WERI-Rb-1 (cell line): ENCODE measurements at regions not wholly inside any gene's neighbourhood (a gene's known extent, or its start where the extent isn't known, plus 50 kb on each side); places are given as distances from the start of the nearest gene placed in this dataset.

Experiments used
- DNase-seq: peaks from one replicate; pipeline ENCODE4 v3.0.0-alpha.2; 2020
- H3K27ac ChIP-seq: fragments of 250-450 bp; sonication (Bioruptor Pico); 2 replicates; pipeline ENCODE4 v1.5.1; 2020; ENCODE audit warnings: mild to moderate bottlenecking, moderate library complexity
- H3K27me3 ChIP-seq: fragments of 250-450 bp; sonication (Bioruptor Pico); 2 replicates; pipeline ENCODE4 v1.5.1; 2021; ENCODE audit warnings: mild to moderate bottlenecking, low read depth, moderate library complexity; ENCODE audit not compliant: insufficient read depth, severe bottlenecking
- H3K36me3 ChIP-seq: fragments of 250-450 bp; sonication (Bioruptor Pico); 2 replicates; pipeline ENCODE4 v1.5.1; 2020; ENCODE audit warnings: mild to moderate bottlenecking, moderate library complexity
- H3K4me3 ChIP-seq: 2 replicates; pipeline ENCODE4 v1.5.1; 2011; ENCODE audit warnings: low read depth, mild to moderate bottlenecking, control low read depth, low read length
- H3K9me3 ChIP-seq: fragments of 250-450 bp; sonication (Bioruptor Pico); 2 replicates; pipeline ENCODE4 v1.5.1; 2021; ENCODE audit warnings: mild to moderate bottlenecking, moderate library complexity; ENCODE audit not compliant: severe bottlenecking
- TF ChIP-seq, protein P1 (sequence below): IDR thresholded peaks from 2 replicates; pipeline ENCODE4 v1.5.1; 2011; ENCODE audit warnings: low read depth, mild to moderate bottlenecking, control low read depth, inconsistent platforms, low read length

- Histone ChIP-seq H3K4me3 (no peak overlapping the region), H3K36me3 (no peaks in the 10 kb centered on the region), H3K27me3 (no peaks in the 10 kb centered on the region), H3K27ac (no peak overlapping the region), H3K9me3 (no peaks in the 10 kb centered on the region)
- TF ChIP-seq, protein P1, sequence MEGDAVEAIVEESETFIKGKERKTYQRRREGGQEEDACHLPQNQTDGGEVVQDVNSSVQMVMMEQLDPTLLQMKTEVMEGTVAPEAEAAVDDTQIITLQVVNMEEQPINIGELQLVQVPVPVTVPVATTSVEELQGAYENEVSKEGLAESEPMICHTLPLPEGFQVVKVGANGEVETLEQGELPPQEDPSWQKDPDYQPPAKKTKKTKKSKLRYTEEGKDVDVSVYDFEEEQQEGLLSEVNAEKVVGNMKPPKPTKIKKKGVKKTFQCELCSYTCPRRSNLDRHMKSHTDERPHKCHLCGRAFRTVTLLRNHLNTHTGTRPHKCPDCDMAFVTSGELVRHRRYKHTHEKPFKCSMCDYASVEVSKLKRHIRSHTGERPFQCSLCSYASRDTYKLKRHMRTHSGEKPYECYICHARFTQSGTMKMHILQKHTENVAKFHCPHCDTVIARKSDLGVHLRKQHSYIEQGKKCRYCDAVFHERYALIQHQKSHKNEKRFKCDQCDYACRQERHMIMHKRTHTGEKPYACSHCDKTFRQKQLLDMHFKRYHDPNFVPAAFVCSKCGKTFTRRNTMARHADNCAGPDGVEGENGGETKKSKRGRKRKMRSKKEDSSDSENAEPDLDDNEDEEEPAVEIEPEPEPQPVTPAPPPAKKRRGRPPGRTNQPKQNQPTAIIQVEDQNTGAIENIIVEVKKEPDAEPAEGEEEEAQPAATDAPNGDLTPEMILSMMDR = no peak
- peak; percentile 5 for DNase-seq
Measured at GRCh38 chr13:53601113-53601512, 572.5 kb downstream of the OLFM4 start.

GRCh38 chr13:53605326-53605725 lies 576.7 kb downstream of the OLFM4 start:
- no peak for DNase-seq
- TF ChIP-seq, protein P1 = no peak
- H3K27ac ChIP-seq = no peak overlapping the region
- no peak overlapping the region for H3K4me3 ChIP-seq
- no peaks in the 10 kb centered on the region for H3K9me3 ChIP-seq
- H3K36me3 ChIP-seq = no peaks in the 10 kb centered on the region
- no peaks in the 10 kb centered on the region for H3K27me3 ChIP-seq

DNA sequence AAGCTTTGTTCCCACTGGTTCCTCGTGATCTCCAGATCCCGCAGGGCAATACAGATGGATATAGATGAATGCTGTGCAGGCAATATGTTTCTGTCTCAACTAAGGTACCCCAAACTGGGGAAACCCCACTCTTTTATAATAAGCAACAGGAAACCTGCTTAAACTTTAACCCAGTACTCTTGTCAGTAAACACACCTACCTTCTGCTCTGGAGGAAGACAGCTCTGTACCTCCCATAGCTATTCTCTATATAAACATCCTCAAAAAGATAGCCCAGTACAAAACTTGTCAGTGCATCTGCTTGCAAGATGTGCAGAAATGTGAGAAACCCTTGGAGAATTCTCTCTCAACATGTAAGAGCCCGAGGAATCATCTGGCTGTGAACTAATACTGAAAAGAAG lies 583.6 kb downstream of the OLFM4 start:
- no peak for DNase-seq
- H3K27me3 ChIP-seq = no peaks in the 10 kb centered on the region
- H3K36me3 ChIP-seq = no peaks in the 10 kb centered on the region
- no peak overlapping the region for H3K27ac ChIP-seq
- TF ChIP-seq, protein P1 = no peak
- H3K9me3 ChIP-seq = no peaks in the 10 kb centered on the region
- H3K4me3 ChIP-seq = no peak overlapping the region

GRCh38 chr13:53622456-53622855 lies 593.8 kb downstream of the OLFM4 start:
- no peaks in the 10 kb centered on the region for H3K36me3 ChIP-seq
- H3K27ac ChIP-seq = no peak overlapping the region
- H3K9me3 ChIP-seq = no peaks in the 10 kb centered on the region
- DNase-seq = no peak
- TF ChIP-seq, protein P1 = no peak
- H3K4me3 ChIP-seq = no peak overlapping the region
- no peaks in the 10 kb centered on the region for H3K27me3 ChIP-seq

DNA sequence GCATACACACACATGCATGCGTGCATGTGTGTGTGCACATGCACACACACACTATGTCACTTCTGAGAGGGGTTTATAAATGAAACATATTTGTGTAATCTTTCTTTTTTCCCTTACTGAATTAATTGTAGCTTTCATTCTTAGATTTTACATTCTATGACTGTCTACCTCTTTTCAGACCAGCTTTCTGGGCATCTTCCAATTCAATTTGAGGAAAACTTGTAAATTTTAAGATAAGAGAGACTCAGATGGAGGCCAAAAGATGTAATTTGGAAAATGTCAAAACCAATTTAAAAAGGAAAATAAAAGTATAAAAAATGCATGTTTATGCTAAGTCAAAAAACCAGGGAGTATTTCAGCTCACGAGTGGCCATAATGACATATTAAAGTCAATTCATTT lies 594.5 kb downstream of the OLFM4 start:
- no peak for DNase-seq
- no peaks in the 10 kb centered on the region for H3K36me3 ChIP-seq
- TF ChIP-seq, protein P1 = no peak
- no peak overlapping the region for H3K4me3 ChIP-seq
- H3K9me3 ChIP-seq = no peaks in the 10 kb centered on the region
- no peaks in the 10 kb centered on the region for H3K27me3 ChIP-seq
- no peak overlapping the region for H3K27ac ChIP-seq

- Histone ChIP-seq H3K9me3 (no peaks in the 10 kb centered on the region), H3K4me3 (no peak overlapping the region), H3K36me3 (no peaks in the 10 kb centered on the region), H3K27ac (no peak overlapping the region), H3K27me3 (no peaks in the 10 kb centered on the region)
- no peak for DNase-seq
- TF ChIP-seq, protein P1 = no peak
Measured at GRCh38 chr13:53631511-53631910, 602.9 kb downstream of the OLFM4 start.
